ENCODE measurements at regions not wholly inside any gene's neighbourhood (a gene's known extent, or its start where the extent isn't known, plus 50 kb on each side); places are given as distances from the start of the nearest gene placed in this dataset.
"Not testable (repeated sequence)": the region's sequence is repeated elsewhere in the genome, so short reads cannot be mapped to it uniquely, and the experiment has no call there.

DNA sequence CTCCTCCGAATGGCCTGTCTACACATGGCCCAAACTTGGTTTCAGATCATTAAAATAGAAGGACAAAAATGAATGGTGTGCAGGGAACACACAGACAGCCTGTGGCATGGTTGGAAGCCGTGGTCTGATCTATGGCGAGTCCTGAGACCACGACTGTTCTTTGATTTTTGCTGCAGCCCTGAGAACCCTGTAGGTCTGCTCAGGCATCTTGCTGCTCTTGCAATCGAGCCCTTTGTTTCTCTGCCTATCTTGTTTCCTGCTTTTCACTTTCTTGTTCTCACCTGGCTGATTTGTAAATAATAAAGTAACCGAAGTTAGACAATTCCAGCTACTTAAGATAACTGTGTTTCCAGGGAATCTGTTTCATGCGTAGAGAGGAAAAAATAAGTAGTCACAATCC, 54.1 kb upstream of the NBPF9 start:
- not testable (repeated sequence) for DNase-seq (ENCODE audit: low read depth)

GRCh38 chr1:149158308-149158707, 55.0 kb upstream of the NBPF9 start:
- DNase-seq (ENCODE audit: low read depth) = not testable (repeated sequence)

DNA sequence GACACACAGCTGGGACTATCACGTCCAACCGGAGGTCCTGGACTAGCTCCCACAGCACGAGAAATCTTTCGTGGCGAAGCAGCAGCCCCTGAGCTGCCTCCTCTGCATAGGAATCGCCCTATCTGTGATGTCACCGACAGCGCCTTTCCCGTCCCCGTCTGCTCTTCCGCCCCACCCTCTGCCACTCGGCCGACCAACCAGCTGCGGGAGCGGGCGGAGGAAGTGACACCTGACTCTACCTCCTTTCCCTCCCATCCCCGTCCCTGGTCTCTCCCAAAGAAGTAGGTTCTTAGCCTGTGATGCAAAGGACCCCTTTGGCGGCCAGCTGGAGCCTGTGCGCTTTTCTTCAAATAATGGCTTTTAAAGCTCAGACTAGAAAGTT, 59.7 kb upstream of the NBPF9 start:
- not testable (repeated sequence) for DNase-seq (ENCODE audit: low read depth)

DNA sequence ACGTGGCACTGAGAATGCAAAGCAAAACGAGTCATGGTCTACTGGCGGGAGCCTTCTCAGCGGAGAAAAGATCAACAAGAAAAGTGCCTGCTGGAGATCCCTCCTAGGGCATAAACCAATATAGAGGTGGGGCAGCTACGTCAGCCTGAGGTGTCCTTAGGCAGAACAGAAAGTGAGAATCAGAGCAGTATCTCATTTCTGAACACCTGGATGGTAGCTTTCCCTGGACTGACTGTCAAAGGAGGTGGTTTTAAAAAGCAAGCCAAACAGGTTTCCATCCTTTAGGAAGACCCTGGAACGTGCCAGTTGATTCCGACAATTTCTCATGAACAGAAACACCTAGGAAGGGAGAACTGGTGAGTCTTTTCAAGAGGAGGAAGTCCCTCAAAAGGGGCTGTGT, 71.4 kb upstream of the NBPF9 start:
- DNase-seq (ENCODE audit: low read depth) = not testable (repeated sequence)

- not testable (repeated sequence) for DNase-seq (ENCODE audit: low read depth)
These were observed 72.5 kb upstream of the NBPF9 start for GRCh38 chr1:149175812-149176211.

DNA sequence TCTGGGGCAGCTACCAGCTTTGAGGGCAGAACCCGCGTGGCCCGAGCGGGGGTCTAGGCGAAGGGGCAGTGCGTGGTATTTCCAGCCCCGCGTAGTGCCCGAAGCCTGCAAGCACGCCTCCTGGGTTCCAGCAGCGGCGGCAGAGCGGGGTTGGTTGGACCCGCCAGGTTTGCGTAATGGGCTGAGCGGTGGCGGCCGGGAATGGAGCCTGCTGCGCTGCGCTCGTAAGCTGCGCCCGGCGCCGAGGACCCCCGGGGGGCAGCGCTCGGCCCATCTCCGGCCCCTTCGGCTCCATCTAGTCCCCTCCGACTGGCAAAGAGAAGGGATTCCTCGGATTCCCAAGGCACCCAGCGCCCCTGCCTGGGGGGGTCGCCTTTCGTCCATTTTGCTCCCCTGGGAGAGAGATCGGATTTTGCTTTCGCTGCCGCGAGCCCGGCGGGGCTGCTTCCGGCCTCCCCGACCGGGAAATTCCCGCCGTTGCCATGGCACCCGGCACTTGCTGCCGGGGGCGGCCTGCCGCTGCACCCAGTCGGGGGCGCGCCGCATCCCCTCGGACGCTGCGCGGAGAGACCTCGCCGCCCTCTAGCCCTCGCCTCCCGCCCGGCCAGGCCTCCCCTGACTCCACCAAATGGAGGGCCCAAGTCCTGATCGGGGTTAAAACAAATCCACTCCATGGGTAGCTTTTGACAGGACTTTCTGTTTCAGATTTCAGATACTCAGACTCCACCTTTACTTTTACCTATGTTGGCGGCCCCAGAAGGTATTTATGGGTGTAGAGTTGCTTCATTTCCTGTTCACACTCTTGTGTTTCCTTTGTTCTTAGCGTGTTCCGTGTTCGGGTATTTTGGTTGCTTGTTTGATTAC, 73.3 kb upstream of the NBPF9 start:
- peak; percentile 18 for DNase-seq (ENCODE audit: low read depth)

DNA sequence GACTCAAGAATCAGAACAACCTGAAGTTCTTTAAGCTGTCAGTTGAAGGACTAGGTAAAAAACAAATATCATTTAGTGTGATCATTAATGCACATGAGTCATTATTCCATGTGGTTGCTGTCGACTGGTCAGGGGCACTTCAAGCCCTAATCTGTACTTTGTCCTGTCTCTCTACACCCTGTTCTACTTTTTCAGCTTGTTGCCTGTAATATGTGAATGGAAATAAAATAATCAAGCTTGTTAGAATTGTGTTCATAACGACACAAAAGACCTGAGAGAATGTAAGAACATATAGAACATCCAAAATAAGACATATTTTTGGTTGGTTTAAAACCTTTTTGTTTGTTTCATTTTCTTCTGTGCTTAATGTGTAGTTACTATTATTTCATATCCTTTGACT, 87.4 kb upstream of the NBPF9 start:
- DNase-seq (ENCODE audit: low read depth) = not testable (repeated sequence)

DNA sequence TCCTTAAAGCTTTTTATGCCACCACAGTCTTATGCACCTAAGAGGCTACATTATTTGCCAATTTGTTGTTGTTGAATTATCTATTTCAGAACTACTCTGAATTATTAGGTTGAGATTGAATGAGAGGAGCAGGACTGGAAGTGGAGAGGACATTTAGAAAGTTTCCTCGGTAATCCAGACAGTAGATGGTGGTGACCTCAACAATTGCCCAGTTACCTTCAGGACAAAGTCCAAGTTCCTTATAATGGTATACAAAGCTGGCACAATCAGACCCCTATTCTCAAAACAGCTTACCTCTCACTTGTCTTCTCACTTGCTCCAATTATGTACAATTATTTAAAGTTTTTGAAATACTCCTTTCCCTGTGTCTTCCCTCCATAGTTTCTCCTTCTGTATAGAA, 93.3 kb upstream of the NBPF9 start:
- DNase-seq (ENCODE audit: low read depth) = not testable (repeated sequence)

DNA sequence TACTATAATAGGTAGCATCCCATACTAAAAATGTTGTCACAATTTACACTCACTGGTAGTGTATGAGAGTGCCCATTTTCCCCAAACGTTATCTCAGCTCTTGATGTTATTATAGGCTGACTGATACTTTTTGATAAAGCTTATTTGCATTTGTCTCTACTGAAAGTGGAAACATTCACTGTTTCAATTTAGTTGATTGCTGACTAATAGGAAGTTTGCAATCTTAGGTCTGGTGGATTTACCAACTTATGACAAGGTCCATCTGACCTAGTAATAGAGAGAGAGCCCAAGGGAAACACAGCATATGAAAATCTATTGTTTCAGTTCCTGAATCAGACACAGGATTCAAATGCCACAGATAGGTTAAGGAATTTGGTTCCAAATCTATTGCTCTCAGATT, 97.2 kb upstream of the NBPF9 start:
- peak; percentile 74 for DNase-seq (ENCODE audit: low read depth)

DNA sequence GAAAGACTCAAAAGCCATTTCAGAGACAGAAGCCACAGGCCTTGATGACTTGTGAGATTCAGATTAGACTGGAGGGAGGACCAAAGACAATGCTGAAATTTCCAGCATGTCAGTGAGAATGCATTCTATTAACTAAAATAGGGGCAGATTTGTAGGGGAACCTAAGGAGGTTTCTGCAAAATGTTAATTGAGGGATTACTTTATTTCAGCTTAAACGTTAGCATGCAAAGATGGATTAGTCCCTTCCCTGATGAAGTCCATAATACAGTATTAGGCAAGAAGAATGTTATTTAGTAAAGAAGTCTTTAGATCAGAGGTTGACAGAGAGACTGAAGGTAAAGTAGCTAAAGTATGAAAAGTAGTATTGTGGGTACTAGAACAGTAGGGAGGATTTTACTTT, 98.9 kb upstream of the NBPF9 start:
- DNase-seq (ENCODE audit: low read depth) = not testable (repeated sequence)

DNA sequence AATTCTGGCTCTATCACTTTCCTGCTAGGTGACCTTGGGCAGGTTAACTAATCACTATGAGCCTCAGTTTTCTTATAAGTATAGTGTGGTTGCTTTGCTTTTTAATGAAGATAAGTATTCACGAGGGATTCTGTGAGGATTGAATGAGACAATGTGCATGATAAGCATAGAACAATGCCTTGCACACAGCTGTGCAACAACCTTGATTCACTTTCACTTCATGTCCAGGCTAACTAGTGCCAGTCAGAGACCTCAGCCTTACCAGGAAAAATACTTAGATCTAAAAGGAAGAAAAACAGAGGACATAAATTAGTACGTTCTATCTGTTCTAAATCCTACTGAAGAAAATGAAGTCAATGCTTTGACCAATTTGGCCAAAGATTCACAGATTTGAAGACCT, 101.0 kb upstream of the NBPF9 start:
- not testable (repeated sequence) for DNase-seq (ENCODE audit: low read depth)

- DNase-seq (ENCODE audit: low read depth) = not testable (repeated sequence)
These were observed 105.5 kb upstream of the NBPF9 start for GRCh38 chr1:149208836-149209235.

DNA sequence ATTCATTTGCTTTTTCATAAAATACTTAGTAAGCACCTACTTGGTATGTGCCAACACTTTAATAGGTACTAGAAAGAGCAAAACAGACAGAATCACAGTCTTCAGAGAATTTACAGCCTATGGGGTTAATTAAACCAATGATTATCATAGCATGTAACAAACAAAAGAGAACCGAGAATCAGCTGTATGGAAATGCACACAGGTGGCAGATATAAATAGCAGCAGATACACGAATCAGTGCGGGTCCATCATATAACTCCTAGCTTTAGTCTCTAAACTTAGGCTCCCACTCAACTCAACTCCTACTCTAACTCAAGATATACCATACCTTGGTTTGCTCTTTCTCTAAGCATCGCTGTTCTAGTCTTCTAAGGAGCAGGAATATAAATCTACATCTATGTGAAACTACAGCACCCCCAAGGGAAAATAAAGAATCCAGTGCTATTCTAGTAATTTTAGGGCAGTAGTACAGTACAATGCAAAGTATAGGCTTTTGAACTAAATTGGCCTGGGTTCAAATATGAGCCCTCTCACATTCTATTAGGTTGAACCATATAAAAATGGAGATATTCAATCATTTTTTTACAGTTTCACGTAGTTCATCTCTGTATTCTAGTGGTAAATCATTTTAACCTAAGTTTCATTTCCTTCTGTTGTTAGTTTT, 108.5 kb upstream of the NBPF9 start:
- DNase-seq (ENCODE audit: low read depth) = not testable (repeated sequence)

DNA sequence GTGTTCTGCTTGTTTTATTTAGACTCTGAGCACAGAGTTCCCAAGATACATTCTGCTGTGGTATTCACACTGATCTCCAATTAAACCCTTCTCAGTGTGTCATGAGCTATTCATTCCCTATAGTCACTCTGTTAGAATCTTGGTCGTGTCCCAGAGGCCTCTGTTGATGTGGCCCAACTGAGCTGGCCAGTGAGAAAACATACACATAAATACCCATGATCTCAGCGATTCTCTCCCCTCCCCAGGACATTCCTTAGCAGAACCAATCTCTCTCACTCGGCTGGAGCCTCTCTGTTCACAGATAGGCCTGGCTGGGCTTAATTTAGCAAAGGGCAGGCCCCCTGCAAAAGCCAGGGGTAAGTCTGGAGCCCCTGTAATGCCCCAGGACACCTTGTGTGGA, 109.6 kb upstream of the NBPF9 start:
- DNase-seq (ENCODE audit: low read depth) = not testable (repeated sequence)

DNA sequence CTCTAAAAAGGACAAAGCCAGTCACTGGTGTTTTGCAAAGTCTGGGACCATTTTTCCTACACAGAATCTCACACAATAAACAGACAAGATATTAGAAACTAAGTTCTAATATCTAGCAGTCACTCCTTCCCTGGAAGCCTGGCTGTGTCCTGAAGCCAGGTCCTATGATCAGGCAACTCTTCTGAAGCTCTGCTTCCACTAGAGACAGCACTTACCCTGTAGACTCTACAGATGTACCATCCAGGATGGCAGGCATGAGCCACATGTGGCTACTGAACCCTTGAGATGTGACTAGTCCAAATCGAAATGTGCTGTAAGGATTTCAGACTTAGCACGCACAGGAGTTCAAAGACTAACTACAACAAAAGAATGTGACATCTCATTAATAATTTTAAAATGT, 110.3 kb upstream of the NBPF9 start:
- DNase-seq (ENCODE audit: low read depth) = not testable (repeated sequence)

DNA sequence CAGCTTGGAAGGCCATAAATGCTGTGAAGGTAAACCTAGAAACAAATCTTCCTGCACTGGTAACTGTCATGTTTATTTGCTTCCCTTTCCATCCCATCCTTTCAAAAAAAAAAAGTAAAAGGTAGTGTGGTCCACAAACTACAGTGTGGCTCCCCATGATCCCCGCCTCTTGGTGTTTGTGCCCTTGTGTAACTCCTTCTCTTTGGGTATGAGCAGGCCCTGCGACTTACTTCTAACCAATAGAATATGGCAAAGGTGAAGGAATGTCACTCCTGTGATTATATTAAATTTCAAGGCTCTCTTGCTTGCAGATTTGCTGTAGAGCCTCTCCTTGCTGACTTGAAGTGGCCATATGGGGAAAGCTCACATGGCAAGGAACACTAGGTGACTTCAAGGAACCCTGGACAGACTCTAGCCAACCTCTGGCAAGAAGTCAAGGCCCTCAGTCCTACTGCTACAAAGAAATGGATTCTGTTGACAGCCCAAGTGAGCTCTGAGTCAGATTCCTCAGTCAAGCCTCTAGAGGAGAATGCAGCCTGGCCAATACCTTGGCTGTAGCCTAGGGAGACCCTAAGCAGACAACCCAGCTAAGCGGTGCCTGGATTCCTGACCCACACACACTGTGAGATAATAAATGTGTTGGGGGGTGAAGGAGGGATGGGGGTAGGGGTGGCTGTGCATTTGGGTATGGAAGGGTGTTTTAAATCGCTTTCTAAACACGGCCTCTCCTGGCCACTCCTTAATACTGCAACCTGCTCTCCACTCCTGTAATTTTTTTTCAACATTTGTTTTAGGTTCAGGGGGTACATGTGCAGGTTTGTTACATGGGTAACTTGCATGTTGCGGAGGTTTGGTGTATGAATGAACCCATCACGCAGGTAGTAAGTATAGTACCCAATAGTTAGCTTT, 115.0 kb upstream of the NBPF9 start:
- not testable (repeated sequence) for DNase-seq (ENCODE audit: low read depth)

- DNase-seq (ENCODE audit: low read depth) = not testable (repeated sequence)
These were observed 116.2 kb upstream of the NBPF9 start for GRCh38 chr1:149219539-149219938.

DNA sequence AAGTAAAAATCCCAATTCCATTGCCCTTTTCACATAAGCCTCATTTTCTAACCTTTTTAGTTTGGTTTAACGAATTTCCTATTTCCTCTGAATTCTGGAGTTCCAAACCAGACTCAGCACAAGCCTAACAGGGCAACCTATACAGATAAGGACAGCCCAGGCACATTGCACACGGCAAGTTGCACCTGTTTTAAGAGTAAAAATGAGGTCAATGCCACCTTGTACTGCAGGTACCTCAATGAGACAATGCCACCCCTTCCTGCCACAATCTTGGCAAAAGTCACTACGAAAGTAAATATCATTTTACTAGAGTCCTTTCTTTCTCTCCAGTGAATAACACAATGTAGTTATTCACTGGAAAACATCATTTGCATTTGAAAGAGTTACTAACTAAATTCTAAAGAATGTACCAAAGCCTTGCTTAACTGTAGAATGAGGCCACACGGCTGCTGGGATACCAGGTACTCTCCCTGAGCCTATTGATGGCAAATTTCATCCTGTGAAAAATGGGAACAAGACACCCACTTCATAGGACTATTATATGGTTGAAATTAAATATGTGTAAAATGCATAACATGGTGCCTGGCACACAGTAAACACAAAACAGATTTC, 117.2 kb upstream of the NBPF9 start:
- not testable (repeated sequence) for DNase-seq (ENCODE audit: low read depth)

- DNase-seq (ENCODE audit: low read depth) = not testable (repeated sequence)
These were observed 124.7 kb upstream of the NBPF9 start for GRCh38 chr1:149227933-149228665.

- DNase-seq (ENCODE audit: low read depth) = not testable (repeated sequence)
These were observed 125.6 kb upstream of the NBPF9 start for GRCh38 chr1:149228672-149229585.
